Suprapubic skin (tissue), 3 donors: ENCODE measurements at regions not wholly inside any gene's neighbourhood (a gene's known extent, or its start where the extent isn't known, plus 50 kb on each side); places are given as distances from the start of the nearest gene placed in this dataset.

Experiments
- EP300 ChIP-seq: sonication (generic); formaldehyde crosslinking; IDR thresholded peaks from one replicate; pipeline ENCODE4 v1.6.1; 2017; ENCODE audit warnings: antibody characterized with exemption
- TF ChIP-seq, protein P1 (sequence below), 2 donors: fragments of 200-600 bp in 1 of 2; fragments of 450-650 bp in 1 of 2; sonication (generic) in 1 of 2; IDR thresholded peaks; one replicate each; pipeline ENCODE4 v1.5.1; 2016 to 2019; ENCODE audit warnings: antibody characterized with exemption in 2 of 2, mild to moderate bottlenecking in 1 of 2, moderate library complexity in 1 of 2

DNA sequence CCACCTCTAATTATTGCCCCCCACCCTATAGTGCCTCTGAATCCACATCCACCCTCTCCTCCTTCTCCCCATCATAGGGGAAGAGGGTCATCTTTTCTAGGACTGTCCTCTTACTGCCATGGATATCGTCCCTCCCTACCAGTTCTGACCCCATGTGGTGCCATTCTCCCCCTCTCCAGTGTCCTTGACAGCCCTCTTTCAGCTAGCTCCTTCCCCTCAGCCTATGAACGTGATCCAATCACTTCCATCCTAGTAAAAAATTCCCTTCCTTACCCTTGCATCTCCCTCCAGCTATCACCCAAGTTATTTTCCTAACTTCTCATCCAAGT, 172.7 kb downstream of the RRAGC start:
- TF ChIP-seq, protein P1, sequence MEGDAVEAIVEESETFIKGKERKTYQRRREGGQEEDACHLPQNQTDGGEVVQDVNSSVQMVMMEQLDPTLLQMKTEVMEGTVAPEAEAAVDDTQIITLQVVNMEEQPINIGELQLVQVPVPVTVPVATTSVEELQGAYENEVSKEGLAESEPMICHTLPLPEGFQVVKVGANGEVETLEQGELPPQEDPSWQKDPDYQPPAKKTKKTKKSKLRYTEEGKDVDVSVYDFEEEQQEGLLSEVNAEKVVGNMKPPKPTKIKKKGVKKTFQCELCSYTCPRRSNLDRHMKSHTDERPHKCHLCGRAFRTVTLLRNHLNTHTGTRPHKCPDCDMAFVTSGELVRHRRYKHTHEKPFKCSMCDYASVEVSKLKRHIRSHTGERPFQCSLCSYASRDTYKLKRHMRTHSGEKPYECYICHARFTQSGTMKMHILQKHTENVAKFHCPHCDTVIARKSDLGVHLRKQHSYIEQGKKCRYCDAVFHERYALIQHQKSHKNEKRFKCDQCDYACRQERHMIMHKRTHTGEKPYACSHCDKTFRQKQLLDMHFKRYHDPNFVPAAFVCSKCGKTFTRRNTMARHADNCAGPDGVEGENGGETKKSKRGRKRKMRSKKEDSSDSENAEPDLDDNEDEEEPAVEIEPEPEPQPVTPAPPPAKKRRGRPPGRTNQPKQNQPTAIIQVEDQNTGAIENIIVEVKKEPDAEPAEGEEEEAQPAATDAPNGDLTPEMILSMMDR (IDR thresholded peaks at IDR 0.05), result no peak
- no peak for TF ChIP-seq EP300
